GM12864 (cell line): ENCODE measurements at regions not wholly inside any gene's neighbourhood (a gene's known extent, or its start where the extent isn't known, plus 50 kb on each side); places are given as distances from the start of the nearest gene placed in this dataset.

Source experiments
- DNase-seq: peaks from one replicate; pipeline ENCODE4 v3.0.0-alpha.2; 2011; ENCODE audit warnings: low read depth
- H3K4me3 ChIP-seq: 2 replicates; pipeline ENCODE4 v1.5.1; 2011; ENCODE audit warnings: mild to moderate bottlenecking, low read depth, low read length, control low read depth
- TF ChIP-seq, protein P1 (sequence below): IDR thresholded peaks from 2 replicates; pipeline ENCODE4 v1.5.1; 2011; ENCODE audit warnings: low read depth, mild to moderate bottlenecking, moderate library complexity, low read length, control low read depth, inconsistent platforms; ENCODE audit errors: missing control alignments

DNA sequence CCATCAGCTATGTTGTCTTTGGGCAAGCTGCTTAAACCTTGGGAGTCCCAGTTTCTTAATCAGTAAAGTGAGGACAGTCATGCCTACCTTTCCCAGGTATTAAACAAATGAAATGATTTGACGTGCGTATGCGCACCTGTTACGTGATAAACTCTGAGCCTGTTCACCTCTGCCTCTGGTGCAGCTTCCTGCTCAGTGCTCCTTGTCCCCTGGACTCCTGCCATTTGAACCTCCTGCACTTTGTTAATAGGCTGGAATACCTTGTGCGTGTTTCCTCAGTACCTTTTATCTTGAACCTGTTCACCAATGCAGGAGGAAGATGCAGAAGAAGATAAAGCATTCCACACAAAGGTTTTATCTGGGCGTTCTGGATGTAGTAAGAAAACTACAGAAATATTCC, 211.9 kb downstream of the CEP135 start:
- DNase-seq: no peak
- H3K4me3 ChIP-seq: no peak overlapping the region
- TF ChIP-seq, protein P1, sequence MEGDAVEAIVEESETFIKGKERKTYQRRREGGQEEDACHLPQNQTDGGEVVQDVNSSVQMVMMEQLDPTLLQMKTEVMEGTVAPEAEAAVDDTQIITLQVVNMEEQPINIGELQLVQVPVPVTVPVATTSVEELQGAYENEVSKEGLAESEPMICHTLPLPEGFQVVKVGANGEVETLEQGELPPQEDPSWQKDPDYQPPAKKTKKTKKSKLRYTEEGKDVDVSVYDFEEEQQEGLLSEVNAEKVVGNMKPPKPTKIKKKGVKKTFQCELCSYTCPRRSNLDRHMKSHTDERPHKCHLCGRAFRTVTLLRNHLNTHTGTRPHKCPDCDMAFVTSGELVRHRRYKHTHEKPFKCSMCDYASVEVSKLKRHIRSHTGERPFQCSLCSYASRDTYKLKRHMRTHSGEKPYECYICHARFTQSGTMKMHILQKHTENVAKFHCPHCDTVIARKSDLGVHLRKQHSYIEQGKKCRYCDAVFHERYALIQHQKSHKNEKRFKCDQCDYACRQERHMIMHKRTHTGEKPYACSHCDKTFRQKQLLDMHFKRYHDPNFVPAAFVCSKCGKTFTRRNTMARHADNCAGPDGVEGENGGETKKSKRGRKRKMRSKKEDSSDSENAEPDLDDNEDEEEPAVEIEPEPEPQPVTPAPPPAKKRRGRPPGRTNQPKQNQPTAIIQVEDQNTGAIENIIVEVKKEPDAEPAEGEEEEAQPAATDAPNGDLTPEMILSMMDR: no peak

- no peak overlapping the region for H3K4me3 ChIP-seq
- TF ChIP-seq, protein P1: no peak
- no peak for DNase-seq
Measured at GRCh38 chr4:56158483-56158882, 209.7 kb downstream of the CEP135 start.

DNA sequence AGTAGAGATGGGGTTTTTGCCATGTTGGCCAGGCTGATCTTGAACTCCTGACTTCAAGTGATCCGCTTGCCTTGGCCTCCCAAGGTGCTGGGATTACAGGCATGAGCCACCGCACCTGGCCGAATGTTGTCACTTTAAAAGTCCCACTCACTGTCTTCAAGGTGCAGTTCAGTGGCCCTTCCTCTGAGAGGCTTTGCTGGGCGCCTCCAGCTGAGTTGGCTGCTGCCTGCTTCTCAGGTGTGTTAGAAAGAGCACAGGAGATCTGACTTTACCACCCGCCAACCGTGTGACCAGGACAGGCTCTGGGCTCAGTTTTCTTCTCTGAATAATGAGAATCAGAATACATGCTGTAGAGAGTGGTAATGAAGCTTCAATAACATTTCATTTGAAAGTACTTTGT, 207.4 kb downstream of the CEP135 start:
- H3K4me3 ChIP-seq: no peak overlapping the region
- TF ChIP-seq, protein P1: no peak
- DNase-seq: no peak

DNA sequence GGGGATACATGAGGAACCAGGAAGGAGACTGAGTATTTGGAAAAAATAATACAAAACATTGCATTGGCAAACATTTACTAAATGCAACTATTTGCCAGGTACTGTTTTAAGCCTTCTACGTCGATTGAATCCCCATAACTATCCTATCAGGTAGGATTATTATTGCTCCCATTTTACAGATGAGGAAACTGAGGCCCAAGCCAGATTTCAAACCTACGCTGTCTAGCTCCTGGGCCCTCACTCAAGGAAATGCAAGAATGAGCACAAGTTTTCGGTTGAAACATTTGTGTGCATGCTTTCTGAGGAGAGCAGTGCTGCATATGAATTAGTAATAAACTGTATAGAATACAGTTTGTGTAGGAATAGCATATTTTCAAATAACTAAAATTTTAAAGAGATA, 206.7 kb downstream of the CEP135 start:
- TF ChIP-seq, protein P1: no peak
- no peak for DNase-seq
- H3K4me3 ChIP-seq: no peak overlapping the region

GRCh38 chr4:56149591-56149990, 200.8 kb downstream of the CEP135 start:
- no peak overlapping the region for H3K4me3 ChIP-seq
- DNase-seq: no peak
- TF ChIP-seq, protein P1: no peak

- TF ChIP-seq, protein P1: no peak
- H3K4me3 ChIP-seq: no peak overlapping the region
- DNase-seq: no peak
Measured at GRCh38 chr4:56148428-56148827, 199.7 kb downstream of the CEP135 start.

DNA sequence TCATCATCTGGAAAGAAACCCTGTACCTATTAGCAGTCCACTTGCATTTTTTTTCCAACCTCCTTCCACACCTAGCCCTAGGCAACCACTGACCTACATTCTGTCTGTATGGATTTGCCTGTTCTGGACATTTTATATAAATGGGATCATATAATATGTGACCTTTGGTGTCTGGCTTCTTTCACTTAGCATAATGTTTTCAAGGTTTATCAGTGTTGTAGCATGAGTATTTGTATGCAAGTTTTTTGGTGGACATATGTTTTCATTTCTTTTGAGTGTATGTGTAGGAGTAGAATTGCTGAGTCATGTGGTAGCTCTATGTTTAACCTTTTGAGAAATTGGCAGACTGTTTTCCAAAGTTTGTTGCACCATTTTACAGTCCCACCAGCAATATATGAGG, 198.6 kb downstream of the CEP135 start:
- TF ChIP-seq, protein P1: no peak
- H3K4me3 ChIP-seq: no peak overlapping the region
- DNase-seq: no peak
